ENCODE measurements at regions not wholly inside any gene's neighbourhood (a gene's known extent, or its start where the extent isn't known, plus 50 kb on each side); places are given as distances from the start of the nearest gene placed in this dataset.

GRCh38 chr9:88749420-88749819 lies 214.4 kb downstream of the NXNL2 start:
- H3K36me3 ChIP-seq = no peaks in the 10 kb centered on the region
- no peaks in the 10 kb centered on the region for H3K27me3 ChIP-seq
- H3K27ac ChIP-seq = peak overlapping the region in 1 of 2 donors; percentile 30
- H3K9me3 ChIP-seq = no peaks in the 10 kb centered on the region
- no peak for TF ChIP-seq CTCF (IDR thresholded peaks at IDR 0.05)
- intact Hi-C loops (cut with DNase I) = no loop called here
- DNase-seq (ENCODE audit: low spot score in 2 of 2) = no peak
- H3K4me1 ChIP-seq = peaks cover 0 to 4% of the 10 kb centered on the region in 2 donors
- no peak overlapping the region for H3K4me3 ChIP-seq

- H3K9me3 ChIP-seq = no peaks in the 10 kb centered on the region
- no peak for TF ChIP-seq CTCF (IDR thresholded peaks at IDR 0.05)
- H3K36me3 ChIP-seq = no peaks in the 10 kb centered on the region
- H3K27ac ChIP-seq = no peak overlapping the region
- intact Hi-C loops (cut with DNase I) = no loop called here
- no peaks in the 10 kb centered on the region for H3K27me3 ChIP-seq
- DNase-seq (ENCODE audit: low spot score in 2 of 2) = no peak
- H3K4me3 ChIP-seq = no peak overlapping the region
- H3K4me1 ChIP-seq = peaks cover 0 to 7% of the 10 kb centered on the region in 2 donors
These were observed 215.9 kb downstream of the NXNL2 start for GRCh38 chr9:88750832-88751360.

- Histone ChIP-seq H3K27me3 (no peaks in the 10 kb centered on the region), H3K4me1 (peaks cover 0 to 7% of the 10 kb centered on the region in 2 donors), H3K9me3 (no peaks in the 10 kb centered on the region), H3K36me3 (no peaks in the 10 kb centered on the region), H3K4me3 (no peak overlapping the region), H3K27ac (no peak overlapping the region)
- no peak for DNase-seq (ENCODE audit: low spot score in 2 of 2)
- intact Hi-C loops (cut with DNase I) = no loop called here
- TF ChIP-seq CTCF (IDR thresholded peaks at IDR 0.05) = no peak
These were observed 216.8 kb downstream of the NXNL2 start for GRCh38 chr9:88751781-88752180.

- Histone ChIP-seq H3K27me3 (no peaks in the 10 kb centered on the region), H3K27ac (no peak overlapping the region), H3K4me3 (no peak overlapping the region), H3K9me3 (no peaks in the 10 kb centered on the region), H3K36me3 (no peaks in the 10 kb centered on the region), H3K4me1 (peaks cover 0 to 7% of the 10 kb centered on the region in 2 donors)
- no peak for TF ChIP-seq CTCF (IDR thresholded peaks at IDR 0.05)
- intact Hi-C loops (cut with DNase I) = no loop called here
- DNase-seq (ENCODE audit: low spot score in 2 of 2) = no peak
These were observed 218.9 kb downstream of the NXNL2 start for GRCh38 chr9:88753691-88754367.

- H3K27me3 ChIP-seq = no peaks in the 10 kb centered on the region
- intact Hi-C loops (cut with DNase I) = no loop called here
- H3K4me1 ChIP-seq = peaks cover 0 to 3% of the 10 kb centered on the region in 2 donors
- no peak overlapping the region for H3K27ac ChIP-seq
- no peaks in the 10 kb centered on the region for H3K36me3 ChIP-seq
- no peak for TF ChIP-seq CTCF (IDR thresholded peaks at IDR 0.05)
- no peak overlapping the region for H3K4me3 ChIP-seq
- no peaks in the 10 kb centered on the region for H3K9me3 ChIP-seq
- no peak for DNase-seq (ENCODE audit: low spot score in 2 of 2)
These were observed 219.5 kb downstream of the NXNL2 start for GRCh38 chr9:88754452-88754851.
